Suppressor macrophage treated with lipopolysaccharide for 1 hour (primary cell): ENCODE measurements at regions not wholly inside any gene's neighbourhood (a gene's known extent, or its start where the extent isn't known, plus 50 kb on each side); places are given as distances from the start of the nearest gene placed in this dataset.
"Not testable (repeated sequence)": the region's sequence is repeated elsewhere in the genome, so short reads cannot be mapped to it uniquely, and the experiment has no call there.

Experiments used
- DNase-seq, 3 donors: peaks; one replicate each; pipeline ENCODE4 v3.0.0-alpha.2; 2020 to 2022

GRCh38 chr5:161030229-161030628 is 178.2 kb upstream of the ATP10B start:
- DNase-seq, result no peak

- no peak for DNase-seq
These were observed 175.8 kb upstream of the ATP10B start for GRCh38 chr5:161027763-161028162.

GRCh38 chr5:161023551-161023950 is 171.5 kb upstream of the ATP10B start:
- DNase-seq, result no peak

- no peak for DNase-seq
These were observed 170.1 kb upstream of the ATP10B start for GRCh38 chr5:161022151-161022550.

- no peak for DNase-seq
These were observed 157.8 kb upstream of the ATP10B start for GRCh38 chr5:161009817-161010216.

- DNase-seq, result no peak
These were observed 157.2 kb upstream of the ATP10B start for GRCh38 chr5:161009194-161009593.

GRCh38 chr5:161007879-161008278 is 155.9 kb upstream of the ATP10B start:
- no peak for DNase-seq

GRCh38 chr5:161002571-161003074 is 150.6 kb upstream of the ATP10B start:
- no peak for DNase-seq

GRCh38 chr5:161001604-161002003 is 149.6 kb upstream of the ATP10B start:
- DNase-seq, result no peak

DNA sequence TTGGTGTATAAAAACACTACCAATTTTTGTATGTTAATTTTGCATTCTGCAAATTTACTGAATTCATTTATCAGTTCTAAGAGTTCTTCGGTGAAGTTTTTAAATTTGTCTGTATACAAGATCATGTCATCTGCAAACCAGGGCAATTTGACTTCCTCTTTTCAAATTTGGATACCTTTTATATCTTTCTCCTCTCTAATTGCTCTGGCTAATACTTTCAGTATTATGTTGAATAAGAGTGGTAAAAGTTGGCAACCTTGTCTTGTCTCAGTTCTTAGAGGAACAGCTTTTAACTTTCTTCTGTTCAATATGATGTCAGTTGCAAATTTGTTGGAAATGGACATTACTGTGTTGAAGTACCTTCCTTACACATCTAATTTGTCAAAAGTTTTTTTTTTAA is 149.1 kb upstream of the ATP10B start:
- DNase-seq, result not testable (repeated sequence)

GRCh38 chr5:160991205-160991604 is 139.2 kb upstream of the ATP10B start:
- no peak for DNase-seq

GRCh38 chr5:160979385-160979784 is 127.4 kb upstream of the ATP10B start:
- DNase-seq, result no peak

DNA sequence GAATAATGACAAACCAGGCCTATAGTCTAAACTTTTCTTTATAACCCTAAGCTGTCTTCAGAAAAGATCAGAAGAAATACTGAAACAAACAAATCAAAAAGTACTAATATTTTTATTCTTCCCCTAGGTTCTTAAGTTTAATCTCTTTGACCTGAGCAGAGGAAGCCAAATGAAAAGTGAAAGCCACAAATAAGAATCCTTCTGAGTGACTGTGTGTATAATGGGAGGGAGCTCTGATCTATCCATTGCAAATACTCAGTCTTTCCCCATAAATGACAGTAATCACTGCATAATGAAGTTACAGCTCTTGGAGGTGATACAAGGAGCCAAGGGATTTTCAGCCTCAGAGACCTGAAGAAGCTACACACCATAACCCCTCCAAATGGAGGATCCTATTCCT is 126.9 kb upstream of the ATP10B start:
- DNase-seq, result no peak

- no peak for DNase-seq
These were observed 124.2 kb upstream of the ATP10B start for GRCh38 chr5:160976181-160976580.

GRCh38 chr5:160970605-160971191 is 118.7 kb upstream of the ATP10B start:
- DNase-seq, result peak in 1 of 3 donors; percentile 17

- DNase-seq, result no peak
These were observed 117.6 kb upstream of the ATP10B start for GRCh38 chr5:160969645-160970044.

DNA sequence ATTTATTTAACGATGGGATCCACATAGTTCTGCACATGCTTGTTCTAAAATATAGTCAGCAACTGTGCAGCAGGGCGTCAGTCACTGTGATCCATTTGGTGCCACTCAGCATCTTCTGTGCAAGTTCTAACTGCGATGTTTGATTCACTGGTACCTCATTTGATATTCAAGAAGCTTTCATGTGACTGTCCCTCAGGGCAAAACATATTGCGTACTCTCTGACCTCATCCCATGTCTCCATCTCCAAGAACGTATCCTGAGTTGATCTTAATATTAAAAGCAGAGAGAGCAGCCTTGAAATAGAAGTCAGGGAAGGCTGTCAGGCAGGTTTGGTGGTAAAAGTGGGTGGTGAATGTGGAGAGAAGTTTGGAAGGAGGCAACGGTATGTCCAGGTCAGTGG is 116.5 kb upstream of the ATP10B start:
- no peak for DNase-seq

GRCh38 chr5:160966921-160967320 is 114.9 kb upstream of the ATP10B start:
- no peak for DNase-seq

GRCh38 chr5:160961761-160962160 is 109.8 kb upstream of the ATP10B start:
- no peak for DNase-seq

DNA sequence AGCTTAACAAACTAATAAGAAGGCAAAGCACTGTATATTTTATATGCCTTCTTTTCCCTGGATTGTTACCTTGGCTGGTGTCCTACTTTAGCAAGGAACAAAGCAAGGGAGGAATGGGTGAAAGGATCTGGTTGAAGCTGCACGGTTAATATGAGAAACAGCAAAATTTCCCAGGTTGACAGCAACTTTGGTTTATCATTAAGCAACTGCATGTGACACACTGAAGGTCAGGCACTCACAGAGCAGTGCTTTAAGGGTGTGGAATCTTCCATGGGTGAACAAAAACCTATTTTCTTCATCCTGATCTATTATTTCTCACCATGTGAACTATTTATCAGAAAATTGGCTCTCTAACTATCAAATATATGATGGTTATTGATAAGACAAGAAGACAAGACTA is 109.0 kb upstream of the ATP10B start:
- DNase-seq, result no peak

DNA sequence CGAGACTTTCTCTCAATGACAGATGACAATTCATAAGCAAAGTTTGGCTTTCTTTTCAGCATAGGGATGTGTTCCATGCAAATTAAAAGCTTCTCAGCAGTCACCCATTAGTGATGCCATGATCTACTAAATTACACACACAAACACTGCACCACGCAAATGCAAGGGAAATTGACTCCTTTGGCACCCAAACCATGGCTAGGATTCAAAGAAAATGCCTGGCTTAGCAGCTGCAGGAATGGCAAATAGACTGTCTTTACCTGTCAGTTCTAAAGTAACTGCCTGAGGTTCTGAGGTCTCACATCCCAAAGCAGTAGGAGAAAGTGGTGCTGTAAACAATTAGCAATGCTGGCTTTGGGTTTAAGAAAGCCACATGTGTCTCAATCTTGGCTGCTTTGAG is 108.6 kb upstream of the ATP10B start:
- DNase-seq, result no peak

GRCh38 chr5:160959804-160960203 is 107.8 kb upstream of the ATP10B start:
- DNase-seq, result no peak

DNA sequence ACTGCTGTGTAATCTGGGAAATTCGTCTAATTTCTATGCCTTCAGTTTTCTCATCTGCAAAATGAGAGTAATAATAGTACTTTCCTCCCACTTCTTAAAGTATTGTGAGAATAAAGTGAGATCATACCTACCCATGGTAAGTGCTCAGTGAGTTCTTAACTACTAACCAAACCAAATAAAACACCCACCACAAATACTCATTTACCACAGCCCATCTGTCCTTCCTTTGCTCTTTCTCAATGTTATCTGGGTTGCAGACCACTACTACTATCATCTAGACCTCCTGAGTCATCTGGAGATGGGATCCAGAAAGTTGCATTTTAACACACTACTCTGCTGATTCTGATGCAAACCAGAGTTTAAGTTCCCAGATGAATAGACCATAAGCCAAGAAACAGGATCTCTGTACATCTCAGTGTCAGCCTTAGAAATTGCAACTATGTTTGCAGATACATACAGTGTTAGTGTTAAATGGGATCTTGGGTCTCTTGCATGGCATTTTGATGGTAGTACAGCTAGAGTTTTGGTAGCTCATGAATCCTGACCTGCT is 105.4 kb upstream of the ATP10B start:
- no peak for DNase-seq

- no peak for DNase-seq
These were observed 104.0 kb upstream of the ATP10B start for GRCh38 chr5:160956051-160956450.

DNA sequence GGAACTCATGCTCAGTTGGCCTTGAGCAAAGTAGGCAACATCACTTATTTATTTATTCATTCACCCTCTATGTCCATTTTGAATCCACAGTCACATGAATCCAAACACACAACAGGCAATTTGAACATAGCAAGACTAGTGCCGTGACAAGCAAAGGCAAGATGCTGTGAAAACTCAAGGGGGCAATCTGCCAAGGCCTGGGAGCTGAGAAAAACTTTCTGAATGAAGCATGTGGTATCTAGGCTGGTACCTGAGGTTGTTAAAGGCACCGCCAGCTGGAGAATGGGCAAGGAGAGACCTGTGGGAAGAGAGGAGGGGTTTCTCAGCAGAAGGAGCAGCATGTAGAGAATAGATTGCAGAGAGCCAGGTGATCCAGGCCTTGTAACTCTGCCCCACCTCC is 98.3 kb upstream of the ATP10B start:
- DNase-seq, result no peak
